ENCODE measurements at regions not wholly inside any gene's neighbourhood (a gene's known extent, or its start where the extent isn't known, plus 50 kb on each side); places are given as distances from the start of the nearest gene placed in this dataset.

DNA sequence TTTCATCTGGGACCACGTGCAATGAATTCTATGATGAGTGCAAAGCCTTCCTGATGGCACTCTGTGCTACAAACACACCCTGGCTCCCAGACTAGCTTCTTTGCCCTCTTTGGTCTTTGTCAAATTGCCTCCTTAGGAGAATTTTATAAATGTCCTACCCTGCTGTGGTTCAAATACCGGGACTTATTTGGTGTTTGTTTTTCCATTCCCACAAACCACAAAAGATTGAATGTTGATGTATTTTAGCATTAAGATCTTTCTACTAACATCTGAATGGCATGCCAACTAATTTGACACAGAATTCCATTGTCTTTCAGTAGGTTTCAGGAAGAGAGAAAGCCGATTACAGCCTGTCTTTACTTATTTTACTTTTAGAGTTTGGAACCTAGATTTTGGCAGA, 424.2 kb upstream of the SLC35B3 start:
- H3K4me1 ChIP-seq (ENCODE audit: control insufficient read depth, insufficient read depth, low read length), result no peaks in the 10 kb centered on the region
- H3K9me3 ChIP-seq (ENCODE audit: control insufficient read depth, low read length), result no peaks in the 10 kb centered on the region
- no peak overlapping the region for H3K4me3 Mint-ChIP-seq
- H3K9ac ChIP-seq (ENCODE audit: extremely low read depth, low read length, poor library complexity, severe bottlenecking), result no peak overlapping the region
- no peaks in the 10 kb centered on the region for H3K27me3 ChIP-seq (ENCODE audit: control insufficient read depth, insufficient read depth, low read length, poor library complexity, severe bottlenecking)
- no peak for DNase-seq
- H3K27ac ChIP-seq (ENCODE audit: low read depth, low read length), result no peak overlapping the region
- H3K9me3 Mint-ChIP-seq, result no peaks in the 10 kb centered on the region
- H3K36me3 Mint-ChIP-seq (ENCODE audit: low read depth), result no peaks in the 10 kb centered on the region
- H3K27ac Mint-ChIP-seq, result no peak overlapping the region
- H3K4me3 ChIP-seq (ENCODE audit: low read length), result no peak overlapping the region
- H3K27me3 Mint-ChIP-seq (ENCODE audit: insufficient read depth), result no peaks in the 10 kb centered on the region
- TF ChIP-seq, protein P1, sequence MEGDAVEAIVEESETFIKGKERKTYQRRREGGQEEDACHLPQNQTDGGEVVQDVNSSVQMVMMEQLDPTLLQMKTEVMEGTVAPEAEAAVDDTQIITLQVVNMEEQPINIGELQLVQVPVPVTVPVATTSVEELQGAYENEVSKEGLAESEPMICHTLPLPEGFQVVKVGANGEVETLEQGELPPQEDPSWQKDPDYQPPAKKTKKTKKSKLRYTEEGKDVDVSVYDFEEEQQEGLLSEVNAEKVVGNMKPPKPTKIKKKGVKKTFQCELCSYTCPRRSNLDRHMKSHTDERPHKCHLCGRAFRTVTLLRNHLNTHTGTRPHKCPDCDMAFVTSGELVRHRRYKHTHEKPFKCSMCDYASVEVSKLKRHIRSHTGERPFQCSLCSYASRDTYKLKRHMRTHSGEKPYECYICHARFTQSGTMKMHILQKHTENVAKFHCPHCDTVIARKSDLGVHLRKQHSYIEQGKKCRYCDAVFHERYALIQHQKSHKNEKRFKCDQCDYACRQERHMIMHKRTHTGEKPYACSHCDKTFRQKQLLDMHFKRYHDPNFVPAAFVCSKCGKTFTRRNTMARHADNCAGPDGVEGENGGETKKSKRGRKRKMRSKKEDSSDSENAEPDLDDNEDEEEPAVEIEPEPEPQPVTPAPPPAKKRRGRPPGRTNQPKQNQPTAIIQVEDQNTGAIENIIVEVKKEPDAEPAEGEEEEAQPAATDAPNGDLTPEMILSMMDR (conservative IDR thresholded peaks at IDR 0.05), result no peak
- WGBS, 2 experiments (ENCODE audit: insufficient coverage in 1 of 2, insufficient read length in 1 of 2), result 81 to 89% methylated on average over 1 to 3 of the region's 3 CpGs
- no peaks in the 10 kb centered on the region for H3K36me3 ChIP-seq (ENCODE audit: control insufficient read depth, insufficient read depth, low read length)
- no peaks in the 10 kb centered on the region for H3K4me1 Mint-ChIP-seq

- Histone ChIP-seq H3K9ac (ENCODE audit: extremely low read depth, low read length, poor library complexity, severe bottlenecking) (no peak overlapping the region), H3K27me3 (ENCODE audit: control insufficient read depth, insufficient read depth, low read length, poor library complexity, severe bottlenecking) (no peaks in the 10 kb centered on the region), H3K36me3 (ENCODE audit: control insufficient read depth, insufficient read depth, low read length) (no peaks in the 10 kb centered on the region), H3K4me1 (ENCODE audit: control insufficient read depth, insufficient read depth, low read length) (no peaks in the 10 kb centered on the region), H3K4me3 (ENCODE audit: low read length) (no peak overlapping the region), H3K27ac (ENCODE audit: low read depth, low read length) (no peak overlapping the region), H3K9me3 (ENCODE audit: control insufficient read depth, low read length) (no peaks in the 10 kb centered on the region)
- Mint-ChIP-seq H3K9me3 (no peaks in the 10 kb centered on the region), H3K4me3 (no peak overlapping the region), H3K27ac (no peak overlapping the region), H3K4me1 (no peaks in the 10 kb centered on the region), H3K36me3 (ENCODE audit: low read depth) (no peaks in the 10 kb centered on the region), H3K27me3 (ENCODE audit: insufficient read depth) (peaks cover 2% of the 10 kb centered on the region)
- DNase-seq, result no peak
- 91 to 92% methylated on average over 4 of the region's 4 CpGs for WGBS, 2 experiments (ENCODE audit: insufficient coverage in 1 of 2, insufficient read length in 1 of 2)
- TF ChIP-seq, protein P1 (conservative IDR thresholded peaks at IDR 0.05), result no peak
These were observed 423.5 kb upstream of the SLC35B3 start for GRCh38 chr6:8858854-8859331.

GRCh38 chr6:8857160-8857559, 421.8 kb upstream of the SLC35B3 start:
- DNase-seq, result no peak
- H3K4me3 Mint-ChIP-seq, result no peak overlapping the region
- Histone ChIP-seq H3K9me3 (ENCODE audit: control insufficient read depth, low read length) (no peaks in the 10 kb centered on the region), H3K4me1 (ENCODE audit: control insufficient read depth, insufficient read depth, low read length) (no peaks in the 10 kb centered on the region), H3K36me3 (ENCODE audit: control insufficient read depth, insufficient read depth, low read length) (no peaks in the 10 kb centered on the region), H3K4me3 (ENCODE audit: low read length) (no peak overlapping the region), H3K27ac (ENCODE audit: low read depth, low read length) (no peak overlapping the region), H3K9ac (ENCODE audit: extremely low read depth, low read length, poor library complexity, severe bottlenecking) (no peak overlapping the region), H3K27me3 (ENCODE audit: control insufficient read depth, insufficient read depth, low read length, poor library complexity, severe bottlenecking) (no peaks in the 10 kb centered on the region)
- no peaks in the 10 kb centered on the region for H3K9me3 Mint-ChIP-seq
- H3K4me1 Mint-ChIP-seq, result no peaks in the 10 kb centered on the region
- 86% methylated on average over 2 of the region's 2 CpGs; no CpG with 5 or more reads in 1 of the 2 experiments for WGBS, 2 experiments (ENCODE audit: insufficient coverage in 1 of 2, insufficient read length in 1 of 2)
- H3K27ac Mint-ChIP-seq, result no peak overlapping the region
- H3K36me3 Mint-ChIP-seq (ENCODE audit: low read depth), result no peaks in the 10 kb centered on the region
- peaks cover 2% of the 10 kb centered on the region for H3K27me3 Mint-ChIP-seq (ENCODE audit: insufficient read depth)
- TF ChIP-seq, protein P1 (conservative IDR thresholded peaks at IDR 0.05), result no peak

Data from endodermal cell (in vitro differentiated cells).